Endothelial cell of umbilical vein (primary cell): ENCODE measurements at regions not wholly inside any gene's neighbourhood (a gene's known extent, or its start where the extent isn't known, plus 50 kb on each side); places are given as distances from the start of the nearest gene placed in this dataset.
"Not testable (repeated sequence)": the region's sequence is repeated elsewhere in the genome, so short reads cannot be mapped to it uniquely, and the experiment has no call there.

ENCODE experiments used
- BruUV-seq: library from RNA; stranded (reverse); fragments of 400-500 nt; replicated peaks from 2 replicates; lab custom pipeline; 2021; lab: Mats Ljungman, UMichigan
- CTCF ChIA-PET: fragments of 300-600, 350-600 bp; sonication (Branson Sonifier 250); formaldehyde crosslinking; loops from one replicate; lab custom pipeline; 2021; ENCODE audit warnings: antibody characterized with exemption, inconsistent platforms; lab: Charles Lee
- POLR2A ChIA-PET: fragments of 300-600, 350-600 bp; sonication (Branson Sonifier 250); formaldehyde crosslinking; loops from one replicate; lab custom pipeline; 2021; ENCODE audit warnings: antibody characterized with exemption, inconsistent platforms; lab: Charles Lee
- DNase-seq: peaks from one replicate; pipeline ENCODE4 v3.0.0-alpha.2; 2011; ENCODE audit warnings: low read depth, low spot score
- FAIRE-seq: peaks from 2 replicates; lab custom pipeline; 2011; peaks lifted over from hg19 to GRCh38; lab: Jason Lieb, UNC
- H2AFZ ChIP-seq: 2 replicates; pipeline ENCODE4 v1.6.0; 2012; ENCODE audit warnings: low read depth, low read length, control low read depth, inconsistent platforms
- H3K27ac ChIP-seq: 2 replicates; pipeline ENCODE4 v1.5.1; 2011; ENCODE audit warnings: low read depth, mild to moderate bottlenecking, control low read depth, low read length, moderate library complexity; ENCODE audit not compliant: insufficient read depth
- H3K27me3 ChIP-seq, 2 experiments: 2 replicates each; pipeline versions ENCODE4 v1.6.0 to v1.6.1; 2011; ENCODE audit warnings: low read length in 2 of 2, mixed read lengths in 1 of 2; ENCODE audit not compliant: control insufficient read depth in 2 of 2, insufficient read depth in 2 of 2
- H3K36me3 ChIP-seq, 2 experiments: 2 replicates in 1 of 2; 3 replicates in 1 of 2; pipeline ENCODE4 v1.5.1; 2011; ENCODE audit warnings: low read length in 2 of 2, mild to moderate bottlenecking in 1 of 2, moderate library complexity in 1 of 2; ENCODE audit not compliant: control insufficient read depth in 2 of 2, insufficient read depth in 2 of 2; ENCODE audit errors: extremely low read depth in 1 of 2
- H3K4me1 ChIP-seq: 3 replicates; pipeline ENCODE4 v1.5.1; 2011; ENCODE audit warnings: mild to moderate bottlenecking, low read length; ENCODE audit not compliant: control insufficient read depth, insufficient read depth; ENCODE audit errors: extremely low read depth
- H3K4me2 ChIP-seq: 2 replicates; pipeline ENCODE4 v1.6.1; 2011; ENCODE audit warnings: low read length, control low read depth, mixed read lengths; ENCODE audit not compliant: insufficient read depth
- H3K4me3 ChIP-seq, 3 experiments: fragments of 200-600 bp in 1 of 3; sonication (generic), shearing (Covaris generic) in 1 of 3; replicated peaks in 1 of 3; 2 replicates each; pipeline ENCODE4 v1.5.1; 2011 to 2016; ENCODE audit warnings: control low read depth in 3 of 3, low read length in 3 of 3, mild to moderate bottlenecking in 2 of 3, inconsistent platforms in 1 of 3, low read depth in 1 of 3, moderate library complexity in 1 of 3; ENCODE audit not compliant: insufficient read depth in 1 of 3
- H3K79me2 ChIP-seq: 2 replicates; pipeline ENCODE4 v1.6.0; 2012; ENCODE audit warnings: low read length, inconsistent platforms; ENCODE audit not compliant: control insufficient read depth, insufficient read depth
- H3K9ac ChIP-seq: replicated peaks from 2 replicates; pipeline ENCODE3; 2011; ENCODE audit warnings: low read length, control low read depth; ENCODE audit not compliant: insufficient read depth; ENCODE audit errors: extremely low read depth
- H3K9me1 ChIP-seq: replicated peaks from 3 replicates; pipeline ENCODE4 v1.6.0; 2011; ENCODE audit warnings: mild to moderate bottlenecking, low read length; ENCODE audit not compliant: control insufficient read depth, insufficient read depth; ENCODE audit errors: extremely low read depth
- H3K9me3 ChIP-seq: replicated peaks from 2 replicates; pipeline ENCODE4 v1.5.1; 2012; ENCODE audit warnings: low read length, inconsistent platforms; ENCODE audit not compliant: control insufficient read depth, insufficient read depth
- H4K20me1 ChIP-seq: replicated peaks from 2 replicates; pipeline ENCODE3; 2011; ENCODE audit warnings: mild to moderate bottlenecking, low read length; ENCODE audit not compliant: control insufficient read depth, insufficient read depth; ENCODE audit errors: extremely low read depth
- EZH2 ChIP-seq: IDR thresholded peaks from 2 replicates; pipeline ENCODE4 v1.6.1; 2012; ENCODE audit warnings: borderline replicate concordance, low read depth, mild to moderate bottlenecking, moderate library complexity, low read length, inconsistent platforms; ENCODE audit not compliant: severe bottlenecking
- POLR2AphosphoS5 ChIP-seq: IDR thresholded peaks from 2 replicates; pipeline ENCODE4 v1.6.1; 2012; ENCODE audit warnings: low read depth, mild to moderate bottlenecking, control low read depth, low read length, moderate library complexity; ENCODE audit not compliant: insufficient read depth
- dilution Hi-C: fragments of 300-500 bp; cut with MboI; formaldehyde crosslinking; loops from one replicate; pipeline ENCODE4 v1.15.0; 2019; ENCODE audit warnings: low sequenced_read_pairs; ENCODE audit not compliant: extremely low pct_ligation_motif_present
- intact Hi-C: fragments of 100-400 bp; cut with micrococcal nuclease; formaldehyde crosslinking; loops from one replicate; pipeline ENCODE4 v1.10.0; 2022
- TF ChIP-seq, protein P1 (sequence below), 2 donors: IDR thresholded peaks; 1 replicate in 1 of 2; 2 replicates in 1 of 2; pipeline ENCODE4 v1.5.1; 2011; ENCODE audit warnings: low read length in 2 of 2, mild to moderate bottlenecking in 2 of 2, moderate library complexity in 2 of 2, control low read depth in 1 of 2, inconsistent platforms in 1 of 2, low read depth in 1 of 2; ENCODE audit not compliant: insufficient read depth in 1 of 2; ENCODE audit errors: extremely low read depth in 1 of 2

DNA sequence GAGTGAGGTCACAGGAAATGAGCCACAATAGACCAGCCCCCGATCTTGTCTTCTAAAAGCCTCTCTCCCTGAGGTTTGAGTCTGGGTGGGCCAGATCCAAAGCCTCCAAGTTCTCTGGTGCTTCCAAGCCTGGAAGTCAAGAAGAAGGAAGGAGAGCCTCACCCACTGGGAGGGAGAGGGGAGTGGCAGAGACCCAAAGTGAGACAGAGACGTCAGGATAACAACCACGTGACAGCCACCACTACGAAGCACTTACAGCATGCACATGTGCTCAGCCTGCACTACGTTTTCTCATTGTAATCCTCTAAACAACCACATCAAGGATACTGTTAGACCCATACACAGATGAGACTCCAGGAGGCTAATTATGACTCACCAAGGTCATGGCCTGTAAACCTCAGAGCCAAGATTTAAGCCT is 197.3 kb upstream of the LINGO1 start:
- Histone ChIP-seq H3K79me2 (no peaks in the 10 kb centered on the region), H3K4me3 (no peak overlapping the region), H3K9me3 (no peaks in the 10 kb centered on the region), H3K4me2 (no peak overlapping the region), H3K27me3 (no peaks in the 10 kb centered on the region), H4K20me1 (no peaks in the 10 kb centered on the region), H3K4me1 (no peaks in the 10 kb centered on the region), H3K9me1 (no peaks in the 10 kb centered on the region), H3K36me3 (no peaks in the 10 kb centered on the region), H2AFZ (no peak overlapping the region), H3K9ac (no peak overlapping the region), H3K27ac (no peak overlapping the region)
- no peak for FAIRE-seq
- no TSS peak for BruUV-seq
- CTCF ChIA-PET: interaction anchor here (1.5 kb wide), 1 partner anchor 9 kb away, joined by 10 read pairs; no protein-coding TSS in a partner anchor
- no peak for DNase-seq
- dilution Hi-C loops: no loop called here
- TF ChIP-seq EZH2: no peak
- TF ChIP-seq, protein P1, sequence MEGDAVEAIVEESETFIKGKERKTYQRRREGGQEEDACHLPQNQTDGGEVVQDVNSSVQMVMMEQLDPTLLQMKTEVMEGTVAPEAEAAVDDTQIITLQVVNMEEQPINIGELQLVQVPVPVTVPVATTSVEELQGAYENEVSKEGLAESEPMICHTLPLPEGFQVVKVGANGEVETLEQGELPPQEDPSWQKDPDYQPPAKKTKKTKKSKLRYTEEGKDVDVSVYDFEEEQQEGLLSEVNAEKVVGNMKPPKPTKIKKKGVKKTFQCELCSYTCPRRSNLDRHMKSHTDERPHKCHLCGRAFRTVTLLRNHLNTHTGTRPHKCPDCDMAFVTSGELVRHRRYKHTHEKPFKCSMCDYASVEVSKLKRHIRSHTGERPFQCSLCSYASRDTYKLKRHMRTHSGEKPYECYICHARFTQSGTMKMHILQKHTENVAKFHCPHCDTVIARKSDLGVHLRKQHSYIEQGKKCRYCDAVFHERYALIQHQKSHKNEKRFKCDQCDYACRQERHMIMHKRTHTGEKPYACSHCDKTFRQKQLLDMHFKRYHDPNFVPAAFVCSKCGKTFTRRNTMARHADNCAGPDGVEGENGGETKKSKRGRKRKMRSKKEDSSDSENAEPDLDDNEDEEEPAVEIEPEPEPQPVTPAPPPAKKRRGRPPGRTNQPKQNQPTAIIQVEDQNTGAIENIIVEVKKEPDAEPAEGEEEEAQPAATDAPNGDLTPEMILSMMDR (IDR thresholded peaks at IDR 0.05; ENCODE audit: extremely low read depth in 1 of 2, insufficient read depth in 1 of 2, low read depth in 1 of 2, low read length in 2 of 2): no peak
- TF ChIP-seq POLR2AphosphoS5: no peak
- intact Hi-C loops: no loop called here
- POLR2A ChIA-PET: no interaction called here

DNA sequence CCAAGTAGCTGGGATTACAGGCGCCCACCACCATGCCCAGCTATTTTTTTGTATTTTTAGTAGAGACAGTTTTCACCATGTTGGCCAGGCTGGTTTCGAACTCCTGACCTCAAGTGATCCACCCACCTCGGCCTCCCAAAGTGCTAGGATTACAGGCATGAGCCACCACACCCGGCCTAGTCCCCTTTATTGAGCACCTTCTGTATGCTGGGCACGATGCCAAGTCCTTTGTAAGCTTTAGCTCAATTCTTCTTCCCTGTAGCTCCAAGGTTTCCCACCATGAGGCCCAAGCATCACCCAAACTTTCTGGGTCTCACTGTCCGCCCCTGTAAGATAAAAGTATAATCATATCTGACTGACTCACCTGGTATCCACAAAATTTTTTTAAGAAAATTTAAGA is 196.6 kb upstream of the LINGO1 start:
- DNase-seq, H3K79me2 ChIP-seq, dilution Hi-C loops, H3K4me2 ChIP-seq, H3K4me1 ChIP-seq, H2AFZ ChIP-seq, H3K9me1 ChIP-seq, FAIRE-seq, H3K36me3 ChIP-seq, H4K20me1 ChIP-seq, H3K27ac ChIP-seq, POLR2A ChIA-PET, H3K27me3 ChIP-seq, H3K9ac ChIP-seq, BruUV-seq, intact Hi-C loops, H3K9me3 ChIP-seq, H3K4me3 ChIP-seq: not testable (repeated sequence)
- CTCF ChIA-PET: interaction anchor here (1.3 to 1.5 kb wide), 2 partner anchors 9 to 173 kb away, joined by 3 to 10 read pairs; no protein-coding TSS in a partner anchor
